ENCODE measurements at regions not wholly inside any gene's neighbourhood (a gene's known extent, or its start where the extent isn't known, plus 50 kb on each side); places are given as distances from the start of the nearest gene placed in this dataset.

DNA sequence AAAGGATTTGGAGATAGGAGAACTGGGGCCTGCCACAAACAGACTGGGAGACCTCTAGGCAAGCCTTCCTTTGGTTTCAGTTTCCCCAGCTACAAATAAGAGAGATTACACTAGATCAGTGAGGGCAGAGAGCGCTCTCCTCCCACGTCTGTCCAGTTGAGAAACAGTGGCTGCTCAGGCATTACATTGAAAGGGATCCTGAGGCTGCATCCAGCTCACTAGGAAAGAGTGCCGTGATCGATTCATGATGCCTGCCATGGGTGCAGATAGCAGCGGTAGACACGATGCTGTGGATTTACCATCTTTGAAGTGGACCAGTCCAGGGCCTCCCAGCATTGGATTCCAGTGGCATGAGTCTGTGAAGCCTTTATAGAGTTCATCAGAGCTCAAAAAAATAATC lies 62.6 kb downstream of the EN1 start:
- ChIA-PET POLR2A (no interaction called here), CTCF (interaction anchor here (0.6 kb wide), 1 partner anchor 479 kb away, joined by 4 read pairs; no protein-coding TSS in a partner anchor), SMC1A (ENCODE audit: uncharacterized antibody, unreplicated experiment) (no interaction called here), RAD21 (ENCODE audit: unreplicated experiment) (no interaction called here)
- H3K4me1 ChIP-seq (ENCODE audit: control insufficient read depth, insufficient read depth, low read length), result no peaks in the 10 kb centered on the region
- no TSS peak for BruUV-seq (replicated peaks)
- H3K79me2 ChIP-seq (ENCODE audit: control insufficient read depth, insufficient read depth, low read length), result no peaks in the 10 kb centered on the region
- no peak overlapping the region for H3K9ac ChIP-seq (ENCODE audit: control insufficient read depth, insufficient read depth, low read length)
- no peaks in the 10 kb centered on the region for H4K20me1 ChIP-seq (ENCODE audit: control insufficient read depth, insufficient read depth)
- H3K27me3 ChIP-seq (replicated peaks in 1 of 2; ENCODE audit: control insufficient read depth in 2 of 2, insufficient read depth in 2 of 2, low read length in 1 of 2), result peaks cover 2 to 5% of the 10 kb centered on the region in 2 experiments
- DNase-seq (ENCODE audit: low read depth, low spot score) (no peak), ATAC-seq (no peak), FAIRE-seq (no peak)
- no peaks in the 10 kb centered on the region for H3K9me3 ChIP-seq (replicated peaks; ENCODE audit: control insufficient read depth, insufficient read depth, low read length)
- 30% methylated on average over 6 of the region's 6 CpGs for WGBS (ENCODE audit: insufficient coverage, insufficient replicate concordance, low lambda C conversion rate, missing lambda C conversion rate)
- no peak overlapping the region for H3K27ac ChIP-seq (ENCODE audit: control insufficient read depth, insufficient read depth)
- intact Hi-C loops (cut with micrococcal nuclease; ENCODE audit: unreplicated experiment) (no loop called here), in situ Hi-C loops (cut with MboI) (no loop called here)
- H3K4me2 ChIP-seq (ENCODE audit: control insufficient read depth, insufficient read depth), result no peak overlapping the region
- H3K4me3 ChIP-seq, result no peak overlapping the region
- no peaks in the 10 kb centered on the region for H3K36me3 ChIP-seq (ENCODE audit: control insufficient read depth in 2 of 2, insufficient read depth in 2 of 2, low read length in 1 of 2)
- no peak overlapping the region for H2AFZ ChIP-seq (ENCODE audit: control insufficient read depth, low read depth, low read length)
- TF ChIP-seq STAT3 (IDR thresholded peaks at IDR 0.05; ENCODE audit: low read depth, low read length) (no peak), IKZF1 (conservative IDR thresholded peaks at IDR 0.05) (no peak), TCF3 (IDR thresholded peaks at IDR 0.05; ENCODE audit: borderline replicate concordance, insufficient read depth, low read depth, low read length) (no peak), MEF2B (IDR thresholded peaks at IDR 0.05; ENCODE audit: partially characterized antibody, poor library complexity, severe bottlenecking) (no peak), POLR2AphosphoS5 (IDR thresholded peaks at IDR 0.05; ENCODE audit: low read length) (no peak), TAF1 (IDR thresholded peaks at IDR 0.05; ENCODE audit: borderline replicate concordance, low read depth, low read length) (no peak), KDM1A (IDR thresholded peaks at IDR 0.05; ENCODE audit: borderline replicate concordance) (no peak), EP300 (IDR thresholded peaks at IDR 0.05; ENCODE audit: borderline replicate concordance in 1 of 2, control insufficient read depth in 1 of 2, low read depth in 2 of 2, low read length in 2 of 2) (no peak), FOXK2 (IDR thresholded peaks at IDR 0.05) (no peak), NFYB (IDR thresholded peaks at IDR 0.05; ENCODE audit: insufficient read depth, low read depth, low read length) (no peak), ATF7 (IDR thresholded peaks at IDR 0.05; ENCODE audit: low read depth) (no peak), NFYA (IDR thresholded peaks at IDR 0.05; ENCODE audit: borderline replicate concordance, low read depth, low read length) (no peak)
- TF ChIP-seq, protein P1, sequence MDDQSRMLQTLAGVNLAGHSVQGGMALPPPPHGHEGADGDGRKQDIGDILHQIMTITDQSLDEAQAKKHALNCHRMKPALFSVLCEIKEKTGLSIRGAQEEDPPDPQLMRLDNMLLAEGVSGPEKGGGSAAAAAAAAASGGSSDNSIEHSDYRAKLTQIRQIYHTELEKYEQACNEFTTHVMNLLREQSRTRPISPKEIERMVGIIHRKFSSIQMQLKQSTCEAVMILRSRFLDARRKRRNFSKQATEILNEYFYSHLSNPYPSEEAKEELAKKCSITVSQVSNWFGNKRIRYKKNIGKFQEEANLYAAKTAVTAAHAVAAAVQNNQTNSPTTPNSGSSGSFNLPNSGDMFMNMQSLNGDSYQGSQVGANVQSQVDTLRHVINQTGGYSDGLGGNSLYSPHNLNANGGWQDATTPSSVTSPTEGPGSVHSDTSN (IDR thresholded peaks at IDR 0.05; ENCODE audit: insufficient replicate concordance, low read depth, low read length), result no peak
- TF ChIP-seq, protein P2, sequence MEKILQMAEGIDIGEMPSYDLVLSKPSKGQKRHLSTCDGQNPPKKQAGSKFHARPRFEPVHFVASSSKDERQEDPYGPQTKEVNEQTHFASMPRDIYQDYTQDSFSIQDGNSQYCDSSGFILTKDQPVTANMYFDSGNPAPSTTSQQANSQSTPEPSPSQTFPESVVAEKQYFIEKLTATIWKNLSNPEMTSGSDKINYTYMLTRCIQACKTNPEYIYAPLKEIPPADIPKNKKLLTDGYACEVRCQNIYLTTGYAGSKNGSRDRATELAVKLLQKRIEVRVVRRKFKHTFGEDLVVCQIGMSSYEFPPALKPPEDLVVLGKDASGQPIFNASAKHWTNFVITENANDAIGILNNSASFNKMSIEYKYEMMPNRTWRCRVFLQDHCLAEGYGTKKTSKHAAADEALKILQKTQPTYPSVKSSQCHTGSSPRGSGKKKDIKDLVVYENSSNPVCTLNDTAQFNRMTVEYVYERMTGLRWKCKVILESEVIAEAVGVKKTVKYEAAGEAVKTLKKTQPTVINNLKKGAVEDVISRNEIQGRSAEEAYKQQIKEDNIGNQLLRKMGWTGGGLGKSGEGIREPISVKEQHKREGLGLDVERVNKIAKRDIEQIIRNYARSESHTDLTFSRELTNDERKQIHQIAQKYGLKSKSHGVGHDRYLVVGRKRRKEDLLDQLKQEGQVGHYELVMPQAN (conservative IDR thresholded peaks at IDR 0.05), result no peak
- TF ChIP-seq, protein P3, sequence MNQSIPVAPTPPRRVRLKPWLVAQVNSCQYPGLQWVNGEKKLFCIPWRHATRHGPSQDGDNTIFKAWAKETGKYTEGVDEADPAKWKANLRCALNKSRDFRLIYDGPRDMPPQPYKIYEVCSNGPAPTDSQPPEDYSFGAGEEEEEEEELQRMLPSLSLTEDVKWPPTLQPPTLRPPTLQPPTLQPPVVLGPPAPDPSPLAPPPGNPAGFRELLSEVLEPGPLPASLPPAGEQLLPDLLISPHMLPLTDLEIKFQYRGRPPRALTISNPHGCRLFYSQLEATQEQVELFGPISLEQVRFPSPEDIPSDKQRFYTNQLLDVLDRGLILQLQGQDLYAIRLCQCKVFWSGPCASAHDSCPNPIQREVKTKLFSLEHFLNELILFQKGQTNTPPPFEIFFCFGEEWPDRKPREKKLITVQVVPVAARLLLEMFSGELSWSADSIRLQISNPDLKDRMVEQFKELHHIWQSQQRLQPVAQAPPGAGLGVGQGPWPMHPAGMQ (IDR thresholded peaks at IDR 0.05; ENCODE audit: borderline replicate concordance), result no peak
- TF ChIP-seq, protein P4, sequence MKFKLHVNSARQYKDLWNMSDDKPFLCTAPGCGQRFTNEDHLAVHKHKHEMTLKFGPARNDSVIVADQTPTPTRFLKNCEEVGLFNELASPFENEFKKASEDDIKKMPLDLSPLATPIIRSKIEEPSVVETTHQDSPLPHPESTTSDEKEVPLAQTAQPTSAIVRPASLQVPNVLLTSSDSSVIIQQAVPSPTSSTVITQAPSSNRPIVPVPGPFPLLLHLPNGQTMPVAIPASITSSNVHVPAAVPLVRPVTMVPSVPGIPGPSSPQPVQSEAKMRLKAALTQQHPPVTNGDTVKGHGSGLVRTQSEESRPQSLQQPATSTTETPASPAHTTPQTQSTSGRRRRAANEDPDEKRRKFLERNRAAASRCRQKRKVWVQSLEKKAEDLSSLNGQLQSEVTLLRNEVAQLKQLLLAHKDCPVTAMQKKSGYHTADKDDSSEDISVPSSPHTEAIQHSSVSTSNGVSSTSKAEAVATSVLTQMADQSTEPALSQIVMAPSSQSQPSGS (IDR thresholded peaks at IDR 0.05; ENCODE audit: low read length), result no peak

Data from GM12878 (cell line).